Kidney epithelial cell (primary cell): ENCODE measurements at regions not wholly inside any gene's neighbourhood (a gene's known extent, or its start where the extent isn't known, plus 50 kb on each side); places are given as distances from the start of the nearest gene placed in this dataset.

Experiments used
- DNase-seq: peaks from one replicate; pipeline ENCODE4 v3.0.0-alpha.2; 2010; ENCODE audit warnings: low read depth
- H3K27me3 ChIP-seq: 2 replicates; pipeline ENCODE4 v1.6.0; 2011; ENCODE audit warnings: low read length; ENCODE audit not compliant: control insufficient read depth, insufficient read depth
- H3K36me3 ChIP-seq: 2 replicates; pipeline ENCODE4 v1.5.1; 2011; ENCODE audit warnings: low read length; ENCODE audit not compliant: control insufficient read depth, insufficient read depth
- H3K4me3 ChIP-seq: 2 replicates; pipeline ENCODE4 v1.5.1; 2011; ENCODE audit warnings: low read depth, mild to moderate bottlenecking, control low read depth, low read length
- TF ChIP-seq, protein P1 (sequence below): IDR thresholded peaks from 2 replicates; pipeline ENCODE4 v1.5.1; 2011; ENCODE audit warnings: mild to moderate bottlenecking, moderate library complexity, low read length, control low read depth, inconsistent platforms; ENCODE audit not compliant: insufficient read depth, poor library complexity, severe bottlenecking

DNA sequence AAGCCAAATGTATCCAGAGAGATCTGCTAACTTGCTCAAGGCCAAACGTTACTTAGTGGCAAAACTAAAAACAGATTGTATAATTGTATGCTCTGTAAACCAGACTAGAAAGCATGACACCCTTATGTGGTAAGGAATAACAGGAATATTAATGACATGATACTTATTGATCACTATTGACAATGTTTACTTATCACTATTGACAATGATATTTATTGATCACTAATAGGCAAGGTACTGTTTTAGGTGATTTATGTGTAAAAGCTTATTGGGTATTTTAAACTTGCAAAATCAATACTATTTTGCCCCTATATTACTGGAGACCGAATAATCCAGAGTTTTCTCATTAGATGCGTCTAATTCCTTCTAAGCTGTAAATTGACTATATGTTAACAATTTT is 985.1 kb downstream of the CDH11 start:
- Histone ChIP-seq H3K4me3 (no peak overlapping the region), H3K27me3 (no peaks in the 10 kb centered on the region), H3K36me3 (no peaks in the 10 kb centered on the region)
- DNase-seq: no peak
- TF ChIP-seq, protein P1, sequence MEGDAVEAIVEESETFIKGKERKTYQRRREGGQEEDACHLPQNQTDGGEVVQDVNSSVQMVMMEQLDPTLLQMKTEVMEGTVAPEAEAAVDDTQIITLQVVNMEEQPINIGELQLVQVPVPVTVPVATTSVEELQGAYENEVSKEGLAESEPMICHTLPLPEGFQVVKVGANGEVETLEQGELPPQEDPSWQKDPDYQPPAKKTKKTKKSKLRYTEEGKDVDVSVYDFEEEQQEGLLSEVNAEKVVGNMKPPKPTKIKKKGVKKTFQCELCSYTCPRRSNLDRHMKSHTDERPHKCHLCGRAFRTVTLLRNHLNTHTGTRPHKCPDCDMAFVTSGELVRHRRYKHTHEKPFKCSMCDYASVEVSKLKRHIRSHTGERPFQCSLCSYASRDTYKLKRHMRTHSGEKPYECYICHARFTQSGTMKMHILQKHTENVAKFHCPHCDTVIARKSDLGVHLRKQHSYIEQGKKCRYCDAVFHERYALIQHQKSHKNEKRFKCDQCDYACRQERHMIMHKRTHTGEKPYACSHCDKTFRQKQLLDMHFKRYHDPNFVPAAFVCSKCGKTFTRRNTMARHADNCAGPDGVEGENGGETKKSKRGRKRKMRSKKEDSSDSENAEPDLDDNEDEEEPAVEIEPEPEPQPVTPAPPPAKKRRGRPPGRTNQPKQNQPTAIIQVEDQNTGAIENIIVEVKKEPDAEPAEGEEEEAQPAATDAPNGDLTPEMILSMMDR: no peak

DNA sequence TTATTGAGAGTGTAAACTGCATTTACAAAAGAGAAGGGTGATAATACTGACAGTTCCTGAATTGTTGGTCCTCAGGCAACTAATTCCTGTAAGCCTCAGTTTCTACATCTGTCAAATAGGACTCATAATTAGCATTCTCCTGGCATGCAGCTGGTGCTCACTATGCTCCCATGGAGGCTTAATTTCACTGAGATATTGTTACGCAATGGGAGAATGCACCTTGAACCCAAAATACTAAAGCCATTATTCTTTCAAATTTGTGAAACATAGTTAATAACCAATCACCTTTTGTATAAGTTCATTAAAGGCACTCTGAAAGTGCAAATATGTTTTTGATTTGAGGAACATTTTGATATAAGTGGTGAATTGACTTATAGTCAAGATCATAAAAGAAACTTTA is 985.5 kb downstream of the CDH11 start:
- H3K36me3 ChIP-seq: no peaks in the 10 kb centered on the region
- TF ChIP-seq, protein P1: no peak
- H3K27me3 ChIP-seq: no peaks in the 10 kb centered on the region
- H3K4me3 ChIP-seq: no peak overlapping the region
- DNase-seq: no peak

DNA sequence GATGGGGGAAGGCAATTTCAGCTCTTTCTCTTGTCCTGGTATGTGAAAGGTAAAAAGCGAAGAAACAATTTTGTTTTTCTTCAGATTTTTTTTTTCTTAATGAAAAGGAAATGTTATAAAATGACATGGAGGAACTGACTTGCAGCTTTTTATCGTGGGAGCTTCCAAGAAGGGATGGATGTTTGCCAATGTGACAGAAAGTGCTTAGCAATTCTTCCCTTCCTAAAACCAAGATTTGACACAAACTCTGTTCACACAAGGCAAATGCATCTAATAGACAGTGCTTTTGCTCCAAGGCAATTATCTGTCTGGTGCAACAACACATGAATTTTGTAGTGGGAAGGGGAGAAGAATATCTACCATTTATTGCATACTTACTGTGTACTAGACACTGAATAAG is 988.5 kb downstream of the CDH11 start:
- Histone ChIP-seq H3K36me3 (no peaks in the 10 kb centered on the region), H3K4me3 (no peak overlapping the region), H3K27me3 (no peaks in the 10 kb centered on the region)
- no peak for DNase-seq
- TF ChIP-seq, protein P1: no peak

DNA sequence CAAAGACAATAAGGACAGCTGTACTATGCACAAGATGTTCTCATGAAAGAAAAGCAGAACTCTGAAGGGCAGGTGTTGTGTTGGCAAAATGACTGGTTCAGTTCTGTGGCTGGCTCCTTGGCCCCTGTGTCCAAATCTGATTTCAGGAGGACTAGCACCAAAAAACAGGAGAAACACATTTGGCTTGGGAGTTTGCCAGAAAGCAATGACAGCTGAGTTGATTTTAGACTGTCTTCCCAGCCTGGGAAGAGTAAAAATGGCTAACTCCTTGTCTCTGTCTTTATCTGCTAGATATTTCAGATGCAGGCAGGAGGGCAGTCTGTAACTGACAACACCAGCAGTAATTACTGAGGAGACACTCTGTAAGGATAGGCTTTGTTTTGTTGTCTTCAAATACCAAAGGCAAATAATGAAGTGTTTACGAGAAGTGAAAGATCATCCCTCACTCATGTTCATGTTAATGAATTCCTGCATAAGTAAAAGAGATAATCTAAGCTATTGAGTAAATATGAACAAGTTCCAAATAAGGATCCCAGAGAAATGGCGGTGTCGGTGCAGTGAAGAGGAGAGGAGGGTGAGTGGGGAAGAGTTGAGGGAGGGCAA is 989.0 kb downstream of the CDH11 start:
- H3K27me3 ChIP-seq: no peaks in the 10 kb centered on the region
- no peak overlapping the region for H3K4me3 ChIP-seq
- TF ChIP-seq, protein P1: no peak
- no peak for DNase-seq
- no peaks in the 10 kb centered on the region for H3K36me3 ChIP-seq

DNA sequence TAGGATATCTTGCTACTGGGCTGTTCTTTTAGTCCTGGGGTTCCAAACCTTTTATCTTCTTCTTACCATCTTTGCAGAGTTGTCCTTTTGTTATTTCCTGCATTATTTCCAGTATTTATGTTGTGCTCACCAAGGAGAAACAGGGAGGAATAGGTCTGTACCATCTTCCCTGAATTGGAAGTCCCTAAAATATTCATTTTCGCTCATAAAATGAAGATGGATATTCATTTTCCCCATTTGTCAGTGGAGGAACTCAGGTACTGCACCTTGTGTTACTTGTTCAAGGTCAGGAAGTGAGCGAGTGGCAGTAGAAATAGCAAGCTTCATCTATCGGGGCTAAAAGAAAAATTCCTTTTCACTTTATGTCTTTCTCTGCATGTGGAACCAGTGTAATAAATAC is 989.7 kb downstream of the CDH11 start:
- TF ChIP-seq, protein P1: no peak
- DNase-seq: no peak
- no peak overlapping the region for H3K4me3 ChIP-seq
- no peaks in the 10 kb centered on the region for H3K27me3 ChIP-seq
- no peaks in the 10 kb centered on the region for H3K36me3 ChIP-seq

DNA sequence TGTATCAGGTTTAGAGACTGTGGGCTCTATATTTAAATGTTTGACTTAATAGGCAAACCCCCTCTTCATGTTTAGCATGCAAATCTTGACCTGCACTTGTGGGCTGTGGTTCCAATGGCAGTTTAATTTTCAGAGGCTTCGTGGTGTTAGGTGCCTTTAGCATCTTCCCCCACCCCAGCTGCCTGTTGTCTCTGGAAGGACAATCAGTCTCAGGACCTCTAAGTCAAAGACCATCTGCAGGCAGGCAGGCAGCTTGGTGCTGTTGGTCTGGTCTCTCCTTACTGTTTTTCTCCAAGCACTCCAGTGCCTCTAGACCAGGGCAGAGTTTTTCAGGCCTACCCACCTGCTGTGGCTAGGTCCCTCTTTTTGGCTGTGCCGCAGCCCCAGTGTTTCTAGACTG is 990.4 kb downstream of the CDH11 start:
- TF ChIP-seq, protein P1: no peak
- no peaks in the 10 kb centered on the region for H3K27me3 ChIP-seq
- no peak overlapping the region for H3K4me3 ChIP-seq
- no peaks in the 10 kb centered on the region for H3K36me3 ChIP-seq
- no peak for DNase-seq
